Right lobe of liver (tissue), 4 donors: ENCODE measurements at regions not wholly inside any gene's neighbourhood (a gene's known extent, or its start where the extent isn't known, plus 50 kb on each side); places are given as distances from the start of the nearest gene placed in this dataset.

ENCODE experiments used
- CTCF ChIP-seq, 4 donors: fragments of 200-600 bp in 3 of 4; fragments of 450-650 bp in 1 of 4; IDR thresholded peaks; one replicate each; pipeline versions ENCODE4 v1.5.1 to v1.8.0; 2016 to 2022; ENCODE audit warnings: antibody characterized with exemption in 4 of 4, mild to moderate bottlenecking in 2 of 4
- POLR2A ChIP-seq: fragments of 450-650 bp; IDR thresholded peaks from one replicate; pipeline ENCODE4 v1.6.1; 2017; ENCODE audit warnings: antibody characterized with exemption, mild to moderate bottlenecking
- donor health status: DM: no; HTN: no; CAD: no.
- donor health status: DM: no; HTN: no; CAD: no.
- donor health status: DM: no; HTN: yes; CAD: no.

DNA sequence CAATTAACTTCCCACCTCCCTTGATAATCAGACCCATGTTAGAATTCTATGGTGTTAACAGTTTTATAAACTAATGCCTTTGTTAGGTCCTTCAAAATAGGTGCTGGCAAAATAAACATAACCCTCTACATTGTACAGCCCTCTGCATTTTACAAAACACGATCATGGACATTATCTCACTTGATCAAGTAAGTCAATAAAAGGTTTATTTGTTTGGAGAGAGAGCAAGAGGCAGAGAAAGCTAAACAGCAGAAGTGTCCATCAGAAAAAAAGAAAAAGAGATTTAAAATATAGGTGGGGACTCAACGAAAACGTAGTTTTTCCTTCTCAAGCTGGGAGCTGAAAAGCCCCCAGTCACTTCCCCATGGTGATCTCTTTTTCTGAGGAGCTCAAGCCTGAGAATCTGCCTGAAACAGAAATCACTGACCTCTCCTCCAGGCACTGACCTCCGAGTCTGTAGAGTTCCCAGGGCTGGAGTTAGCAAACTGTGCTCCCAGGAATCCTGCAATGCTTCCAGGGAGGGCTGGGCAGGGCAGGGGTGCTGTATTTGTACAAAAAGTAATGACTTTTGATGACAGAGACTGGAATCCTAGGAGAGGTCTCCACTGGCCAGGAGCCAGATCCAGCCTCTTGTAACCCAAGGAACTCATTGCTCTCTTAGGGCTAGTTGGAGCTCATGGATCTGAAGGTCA is 137.8 kb upstream of the KLHL29 start:
- no peak for TF ChIP-seq CTCF (IDR thresholded peaks at IDR 0.05)
- TF ChIP-seq POLR2A: no peak
